PC-9 (cell line): ENCODE measurements at regions not wholly inside any gene's neighbourhood (a gene's known extent, or its start where the extent isn't known, plus 50 kb on each side); places are given as distances from the start of the nearest gene placed in this dataset.

Experiments used
- BruUV-seq: library from RNA; stranded (reverse); fragments of 400-500 nt; replicated peaks from 2 replicates; lab custom pipeline; 2021; lab: Mats Ljungman, UMichigan
- CTCF ChIA-PET: fragments of 300-600 bp; sonication (Branson Sonifier 250); formaldehyde crosslinking; loops from one replicate; lab custom pipeline; 2022; ENCODE audit warnings: antibody characterized with exemption; lab: Charles Lee
- POLR2A ChIA-PET: fragments of 300-600 bp; sonication (Branson Sonifier 250); formaldehyde crosslinking; loops from one replicate; lab custom pipeline; 2022; ENCODE audit warnings: antibody characterized with exemption; ENCODE audit not compliant: unreplicated experiment; lab: Charles Lee
- DNase-seq, 2 experiments: peaks; one replicate each; pipeline versions ENCODE4 v3.0.0 to v3.0.0-alpha.2; 2015 to 2022; ENCODE audit warnings: mixed read lengths in 1 of 2
- H2AFZ ChIP-seq: fragments of 200-600 bp; sonication (generic); 2 replicates; pipeline ENCODE4 v1.8.1; 2017; ENCODE audit warnings: antibody characterized with exemption
- H3F3A ChIP-seq: fragments of 200-600 bp; sonication (generic); 2 replicates; pipeline ENCODE4 v1.8.1; 2017; ENCODE audit warnings: antibody characterized with exemption, mild to moderate bottlenecking, low read depth; ENCODE audit not compliant: insufficient read depth
- H3K27ac ChIP-seq: fragments of 200-600 bp; sonication (generic); 2 replicates; pipeline ENCODE4 v1.6.1; 2016; ENCODE audit warnings: mixed run types
- H3K27me3 ChIP-seq: fragments of 200-600 bp; sonication (generic); 2 replicates; pipeline ENCODE4 v1.6.1; 2016; ENCODE audit warnings: low read depth, mixed run types; ENCODE audit not compliant: insufficient read depth
- H3K36me3 ChIP-seq: fragments of 200-600 bp; sonication (generic); 2 replicates; pipeline ENCODE4 v1.6.1; 2016; ENCODE audit warnings: low read depth, mixed run types
- H3K4me1 ChIP-seq: fragments of 200-600 bp; sonication (generic); replicated peaks from 2 replicates; pipeline ENCODE4 v1.6.1; 2016; ENCODE audit warnings: mixed run types; ENCODE audit not compliant: insufficient read depth
- H3K4me2 ChIP-seq: fragments of 200-600 bp; sonication (generic); 2 replicates; pipeline ENCODE4 v1.6.1; 2017; ENCODE audit warnings: mixed run types
- H3K4me3 ChIP-seq: fragments of 200-600 bp; sonication (generic); 2 replicates; pipeline ENCODE4 v1.6.1; 2016; ENCODE audit warnings: mixed run types
- H3K79me2 ChIP-seq: fragments of 200-600 bp; sonication (generic); 2 replicates; pipeline ENCODE4 v1.6.1; 2017; ENCODE audit warnings: low read depth, mixed run types
- H3K9me2 ChIP-seq: fragments of 200-600 bp; sonication (generic); 2 replicates; pipeline ENCODE4 v1.8.1; 2017; ENCODE audit warnings: mild to moderate bottlenecking; ENCODE audit not compliant: insufficient read depth
- H3K9me3 ChIP-seq: fragments of 200-600 bp; sonication (generic); 2 replicates; pipeline ENCODE4 v1.8.1; 2016; ENCODE audit warnings: low read depth; ENCODE audit not compliant: insufficient read depth
- H4K20me1 ChIP-seq: fragments of 200-600 bp; sonication (generic); 2 replicates; pipeline ENCODE4 v1.8.1; 2017; ENCODE audit not compliant: insufficient read depth
- EZH2 ChIP-seq: fragments of 200-600 bp; sonication (generic); IDR thresholded peaks from 2 replicates; pipeline ENCODE4 v1.8.0; 2017; ENCODE audit warnings: antibody characterized with exemption, low read depth
- intact Hi-C: fragments of 100-400 bp; cut with micrococcal nuclease; formaldehyde crosslinking; loops from one replicate; pipeline ENCODE4 v1.10.0; 2022; ENCODE audit not compliant: unreplicated experiment
- TF ChIP-seq, protein P1 (sequence below): fragments of 200-600 bp; sonication (generic); conservative IDR thresholded peaks from 2 replicates; pipeline ENCODE4 v1.6.1; 2017; ENCODE audit warnings: mixed run types, antibody characterized with exemption, mild to moderate bottlenecking, moderate library complexity

DNA sequence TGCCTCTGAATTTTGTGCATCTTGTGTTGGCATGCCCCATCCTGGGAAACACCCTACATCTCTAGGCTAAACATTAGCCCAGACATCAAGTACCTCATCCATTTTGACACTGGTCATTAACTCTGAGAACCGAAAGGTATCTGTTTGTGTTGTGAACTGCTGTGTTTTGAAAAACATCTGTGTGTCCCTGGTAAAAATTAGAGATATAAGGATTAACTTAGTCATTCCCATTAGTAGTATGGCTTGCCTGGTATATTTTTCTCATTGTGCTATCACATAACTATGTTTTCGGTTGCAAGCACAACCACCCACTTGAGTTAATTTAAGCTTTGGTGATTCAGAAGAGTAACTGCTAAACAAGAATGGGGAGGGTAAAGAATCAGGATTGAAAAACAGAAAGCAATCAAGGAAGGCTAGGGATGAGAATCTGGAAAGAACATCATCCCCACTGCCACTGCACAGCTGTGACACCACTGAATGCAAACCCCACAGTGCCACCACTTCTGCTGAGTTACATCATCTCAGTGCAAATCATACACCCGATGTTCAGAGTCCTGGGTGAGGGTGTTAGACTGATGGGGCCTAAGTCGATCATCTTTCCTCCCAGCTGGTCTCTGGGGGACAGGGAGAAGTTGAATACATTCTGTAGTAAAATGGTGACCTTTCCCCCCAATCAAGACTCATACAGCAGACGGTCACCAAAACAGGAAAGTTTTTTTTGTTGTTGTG, 234.0 kb downstream of the EPHA4 start:
- H3K79me2 ChIP-seq: no peaks in the 10 kb centered on the region
- H3K4me1 ChIP-seq: no peaks in the 10 kb centered on the region
- TF ChIP-seq EZH2: no peak
- TF ChIP-seq, protein P1, sequence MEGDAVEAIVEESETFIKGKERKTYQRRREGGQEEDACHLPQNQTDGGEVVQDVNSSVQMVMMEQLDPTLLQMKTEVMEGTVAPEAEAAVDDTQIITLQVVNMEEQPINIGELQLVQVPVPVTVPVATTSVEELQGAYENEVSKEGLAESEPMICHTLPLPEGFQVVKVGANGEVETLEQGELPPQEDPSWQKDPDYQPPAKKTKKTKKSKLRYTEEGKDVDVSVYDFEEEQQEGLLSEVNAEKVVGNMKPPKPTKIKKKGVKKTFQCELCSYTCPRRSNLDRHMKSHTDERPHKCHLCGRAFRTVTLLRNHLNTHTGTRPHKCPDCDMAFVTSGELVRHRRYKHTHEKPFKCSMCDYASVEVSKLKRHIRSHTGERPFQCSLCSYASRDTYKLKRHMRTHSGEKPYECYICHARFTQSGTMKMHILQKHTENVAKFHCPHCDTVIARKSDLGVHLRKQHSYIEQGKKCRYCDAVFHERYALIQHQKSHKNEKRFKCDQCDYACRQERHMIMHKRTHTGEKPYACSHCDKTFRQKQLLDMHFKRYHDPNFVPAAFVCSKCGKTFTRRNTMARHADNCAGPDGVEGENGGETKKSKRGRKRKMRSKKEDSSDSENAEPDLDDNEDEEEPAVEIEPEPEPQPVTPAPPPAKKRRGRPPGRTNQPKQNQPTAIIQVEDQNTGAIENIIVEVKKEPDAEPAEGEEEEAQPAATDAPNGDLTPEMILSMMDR: no peak
- no peaks in the 10 kb centered on the region for H4K20me1 ChIP-seq
- H3K27me3 ChIP-seq: no peaks in the 10 kb centered on the region
- H3F3A ChIP-seq: no peaks in the 10 kb centered on the region
- no TSS peak for BruUV-seq
- no peaks in the 10 kb centered on the region for H3K36me3 ChIP-seq
- intact Hi-C loops: no loop called here
- peak in 1 of 2 experiments; percentile 33 for DNase-seq
- no peak overlapping the region; the same call in 1 of the 2 replicates for H2AFZ ChIP-seq
- ChIA-PET POLR2A (no interaction called here), CTCF (interaction anchor here (0.7 kb wide), 1 partner anchor 180 kb away, joined by 6 read pairs; no protein-coding TSS in a partner anchor)
- no peaks in the 10 kb centered on the region for H3K9me3 ChIP-seq
- H3K4me2 ChIP-seq: no peak overlapping the region
- H3K27ac ChIP-seq: no peak overlapping the region
- H3K9me2 ChIP-seq: no peaks in the 10 kb centered on the region
- H3K4me3 ChIP-seq: no peak overlapping the region

DNA sequence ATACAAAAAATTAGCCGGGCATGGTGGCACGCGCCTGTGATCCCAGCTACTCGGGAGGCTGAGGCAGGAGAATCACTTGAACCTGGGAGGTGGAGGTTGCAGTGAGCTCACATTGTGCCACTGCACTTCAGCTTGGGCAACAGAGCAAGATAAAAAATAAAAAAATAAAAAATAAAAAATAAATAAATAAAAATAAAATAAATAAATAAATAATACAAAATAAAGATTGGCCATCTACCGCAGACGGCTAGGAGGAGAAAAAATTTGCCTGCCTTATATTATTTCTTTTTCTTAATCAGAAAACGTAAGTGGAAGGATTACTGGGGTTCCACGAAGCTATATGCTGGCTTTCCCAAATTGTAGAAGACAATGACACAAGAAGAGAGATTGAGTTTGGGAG, 229.7 kb downstream of the EPHA4 start:
- TF ChIP-seq, protein P1: no peak
- no peak for TF ChIP-seq EZH2
- Histone ChIP-seq H3K79me2 (no peaks in the 10 kb centered on the region), H4K20me1 (no peaks in the 10 kb centered on the region), H3K36me3 (no peaks in the 10 kb centered on the region), H3K9me2 (no peaks in the 10 kb centered on the region), H3K4me1 (peaks cover 5% of the 10 kb centered on the region; the same call in 1 of the 2 replicates), H3K27ac (no peak overlapping the region), H3K4me2 (no peak overlapping the region), H3K9me3 (no peaks in the 10 kb centered on the region), H3K27me3 (no peaks in the 10 kb centered on the region), H3F3A (no peaks in the 10 kb centered on the region), H2AFZ (no peak overlapping the region), H3K4me3 (no peak overlapping the region)
- no peak for DNase-seq
- intact Hi-C loops: no loop called here
- CTCF ChIA-PET: no interaction called here
- POLR2A ChIA-PET: no interaction called here
- BruUV-seq: no TSS peak

DNA sequence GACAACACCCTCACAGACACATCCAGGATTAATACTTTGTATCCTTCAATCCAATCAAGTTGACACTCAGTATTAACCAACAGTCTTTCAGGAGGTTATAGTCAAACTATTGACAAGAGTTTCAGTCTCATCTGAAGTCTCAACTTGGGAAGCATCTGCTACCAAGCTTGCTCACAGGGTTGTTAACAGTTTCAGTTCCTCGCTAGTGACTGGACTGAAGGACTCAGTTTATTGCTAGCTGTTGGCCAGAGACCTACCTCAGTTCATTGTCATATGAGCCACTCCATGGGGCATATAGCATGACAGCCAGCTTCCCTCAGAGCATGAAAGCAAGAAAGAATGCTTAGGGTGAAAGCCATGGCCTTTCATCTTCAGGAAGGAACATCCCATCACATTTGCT, 228.6 kb downstream of the EPHA4 start:
- H3K4me3 ChIP-seq: no peak overlapping the region
- H3K9me3 ChIP-seq: no peaks in the 10 kb centered on the region
- H3K79me2 ChIP-seq: no peaks in the 10 kb centered on the region
- TF ChIP-seq, protein P1: no peak
- TF ChIP-seq EZH2: no peak
- no peaks in the 10 kb centered on the region for H3K9me2 ChIP-seq
- no TSS peak for BruUV-seq
- no peak overlapping the region for H3K4me2 ChIP-seq
- H3K36me3 ChIP-seq: no peaks in the 10 kb centered on the region
- CTCF ChIA-PET: no interaction called here
- intact Hi-C loops: no loop called here
- H2AFZ ChIP-seq: no peak overlapping the region
- no peaks in the 10 kb centered on the region for H3F3A ChIP-seq
- DNase-seq: peak in 1 of 2 experiments; percentile 32
- no peak overlapping the region for H3K27ac ChIP-seq
- H4K20me1 ChIP-seq: no peaks in the 10 kb centered on the region
- H3K27me3 ChIP-seq: no peaks in the 10 kb centered on the region
- peaks cover 7% of the 10 kb centered on the region; the same call in 1 of the 2 replicates for H3K4me1 ChIP-seq
- POLR2A ChIA-PET: no interaction called here
